Activated T-helper 1 cell treated with anti-CD3 and anti-CD28 coated beads, Interleukin-12 subunit alpha, Interleukin-12 subunit beta, Interleukin-2, Interleukin-4 antibody, amounts not matched to agents 30 ng/mL and 10 ng/mL and 1 ng/mL, durations not matched to agents 14 hours and 24 hours and 36 hours (primary cell): ENCODE measurements at regions not wholly inside any gene's neighbourhood (a gene's known extent, or its start where the extent isn't known, plus 50 kb on each side); places are given as distances from the start of the nearest gene placed in this dataset.

Experiments used
- DNase-seq: peaks from one replicate; pipeline ENCODE4 v3.0.0; 2021; ENCODE audit warnings: low spot score
- H3K27ac Mint-ChIP-seq: one replicate; pipeline ENCODE4 v1.8.0; 2021; ENCODE audit warnings: mild to moderate bottlenecking, mixed read lengths
- H3K27me3 Mint-ChIP-seq: one replicate; pipeline ENCODE4 v1.8.0; 2022; ENCODE audit warnings: mild to moderate bottlenecking, moderate library complexity, mixed read lengths; ENCODE audit not compliant: insufficient read depth
- H3K36me3 Mint-ChIP-seq: one replicate; pipeline ENCODE4 v1.8.0; 2021; ENCODE audit warnings: low read depth, mixed read lengths
- H3K4me1 Mint-ChIP-seq: one replicate; pipeline ENCODE4 v1.8.0; 2021; ENCODE audit warnings: low read depth, mixed read lengths
- H3K4me3 Mint-ChIP-seq: one replicate; pipeline ENCODE4 v1.8.0; 2021; ENCODE audit warnings: mild to moderate bottlenecking, moderate library complexity, mixed read lengths
- H3K9me3 Mint-ChIP-seq: one replicate; pipeline ENCODE4 v1.8.0; 2021; ENCODE audit warnings: mixed read lengths
- intact Hi-C: fragments of 100-400 bp; cut with micrococcal nuclease; formaldehyde crosslinking; loops from one replicate; pipeline ENCODE4 v1.15.1; 2024

DNA sequence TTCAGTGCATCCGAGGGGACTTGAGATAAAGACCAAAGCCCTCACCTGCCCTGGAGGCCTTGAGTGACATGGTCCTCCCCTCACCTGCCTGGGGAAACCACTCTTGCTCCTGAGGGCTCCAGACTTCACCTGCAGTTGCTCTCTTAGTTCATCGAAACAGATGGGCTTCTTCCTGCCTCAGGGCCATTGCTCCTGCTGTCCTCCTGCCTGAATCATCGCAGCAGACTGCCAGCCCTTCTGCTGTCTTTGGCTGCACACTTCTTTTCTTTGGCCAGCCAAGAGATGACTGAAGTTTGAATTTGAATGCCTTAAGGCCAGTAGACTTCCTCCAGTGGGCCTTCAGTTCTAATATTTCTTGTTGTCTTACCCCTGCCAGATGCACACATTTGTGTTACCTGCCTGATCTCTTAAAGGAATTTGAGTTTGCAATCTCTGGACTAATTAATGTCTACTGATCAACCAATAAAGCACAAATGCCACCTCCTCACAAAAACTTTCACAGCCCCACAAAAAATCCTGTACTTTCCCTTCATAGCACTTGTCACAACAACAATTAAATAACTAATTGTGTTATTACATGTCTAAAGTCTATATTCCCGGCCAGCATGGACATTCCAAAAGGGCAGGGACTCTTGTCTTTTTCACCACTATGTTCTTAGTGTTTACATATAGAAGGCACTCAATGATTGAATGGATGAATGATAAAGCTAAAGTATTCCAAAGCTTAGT is 56.7 kb upstream of the SGK1 start:
- H3K36me3 Mint-ChIP-seq, result peaks cover 4% of the 10 kb centered on the region
- H3K4me1 Mint-ChIP-seq, result peaks cover 58% of the 10 kb centered on the region
- intact Hi-C loops, result no loop called here
- no peak for DNase-seq
- H3K27ac Mint-ChIP-seq, result no peak overlapping the region
- no peaks in the 10 kb centered on the region for H3K27me3 Mint-ChIP-seq
- peaks cover 14% of the 10 kb centered on the region for H3K9me3 Mint-ChIP-seq
- H3K4me3 Mint-ChIP-seq, result no peak overlapping the region

DNA sequence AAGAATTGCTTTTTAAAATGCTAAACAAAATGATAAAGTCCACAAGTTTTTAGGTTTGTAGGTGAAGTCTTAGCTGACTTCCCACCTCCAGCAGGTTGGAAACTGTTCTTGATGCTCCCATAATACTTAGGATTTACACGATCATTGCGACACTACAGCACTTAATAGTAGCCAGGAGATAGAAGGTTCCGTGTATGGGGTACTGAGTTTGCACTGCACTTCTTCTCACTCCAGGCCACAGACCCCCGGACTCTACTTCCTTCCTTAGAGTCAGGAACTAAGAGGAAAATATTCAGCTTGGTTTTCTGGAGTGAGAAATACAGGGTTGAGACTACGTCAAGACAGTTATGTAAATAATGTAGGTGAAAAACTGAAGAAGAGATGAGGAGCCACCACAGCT is 56.1 kb upstream of the SGK1 start:
- H3K4me1 Mint-ChIP-seq, result peaks cover 52% of the 10 kb centered on the region
- H3K4me3 Mint-ChIP-seq, result no peak overlapping the region
- peaks cover 4% of the 10 kb centered on the region for H3K36me3 Mint-ChIP-seq

GRCh38 chr6:134373282-134373922 is 55.5 kb upstream of the SGK1 start:
- Mint-ChIP-seq H3K27ac (peak overlapping the region; percentile 57), H3K36me3 (peaks cover 4% of the 10 kb centered on the region), H3K9me3 (peaks cover 11% of the 10 kb centered on the region), H3K4me1 (peaks cover 46% of the 10 kb centered on the region), H3K27me3 (no peaks in the 10 kb centered on the region), H3K4me3 (peak overlapping the region; percentile 47)
- DNase-seq, result no peak
- intact Hi-C loops, result loop anchor here (1.0 to 2.0 kb wide), 4 partner anchors 21 to 267 kb away; no protein-coding TSS in a partner anchor

More for the DNA sequence above, 56.1 kb upstream of the SGK1 start:
- intact Hi-C loops, result loop anchor here (1.0 to 2.0 kb wide), 4 partner anchors 21 to 267 kb away; no protein-coding TSS in a partner anchor
- no peak for DNase-seq
- Mint-ChIP-seq H3K27me3 (no peaks in the 10 kb centered on the region), H3K27ac (peak overlapping the region; percentile 18), H3K9me3 (peaks cover 14% of the 10 kb centered on the region)

GRCh38 chr6:134372603-134373281 is 54.8 kb upstream of the SGK1 start:
- Mint-ChIP-seq H3K27me3 (no peaks in the 10 kb centered on the region), H3K27ac (peak overlapping the region; percentile 57), H3K4me3 (no peak overlapping the region), H3K4me1 (peaks cover 44% of the 10 kb centered on the region), H3K36me3 (peaks cover 4% of the 10 kb centered on the region), H3K9me3 (peaks cover 11% of the 10 kb centered on the region)
- intact Hi-C loops, result loop anchor here (1.0 to 2.0 kb wide), 4 partner anchors 20 to 268 kb away; no protein-coding TSS in a partner anchor
- no peak for DNase-seq

DNA sequence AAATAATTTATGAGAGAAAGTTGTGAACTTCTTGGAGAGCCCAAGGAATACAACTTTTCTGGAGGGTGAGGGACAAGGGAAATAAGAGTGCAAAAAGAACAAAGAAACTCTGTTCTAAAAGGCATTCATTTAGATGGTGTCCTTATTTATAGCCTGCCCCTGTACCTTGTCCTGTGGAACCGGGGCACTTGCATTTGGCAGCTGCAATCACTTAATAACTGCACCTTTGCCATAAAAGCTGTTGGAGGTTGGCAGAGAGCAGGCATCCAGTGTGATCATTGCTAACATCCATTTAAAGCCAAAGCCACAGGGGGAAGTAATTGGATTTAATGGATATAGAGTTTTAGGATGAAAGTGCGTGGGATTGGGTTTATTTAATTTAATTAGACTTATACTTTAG is 50.8 kb upstream of the SGK1 start:
- Mint-ChIP-seq H3K9me3 (no peaks in the 10 kb centered on the region), H3K36me3 (no peaks in the 10 kb centered on the region), H3K27ac (no peak overlapping the region), H3K27me3 (no peaks in the 10 kb centered on the region), H3K4me3 (no peak overlapping the region), H3K4me1 (peaks cover 24% of the 10 kb centered on the region)
- intact Hi-C loops, result no loop called here
- DNase-seq, result no peak
